Suprapubic skin (tissue), 4 donors: ENCODE measurements at regions not wholly inside any gene's neighbourhood (a gene's known extent, or its start where the extent isn't known, plus 50 kb on each side); places are given as distances from the start of the nearest gene placed in this dataset.

Experiments used
- POLR2A ChIP-seq, 2 donors: fragments of 450-650 bp; IDR thresholded peaks; one replicate each; pipeline ENCODE4 v1.6.1; 2017; ENCODE audit warnings: antibody characterized with exemption in 2 of 2, mild to moderate bottlenecking in 2 of 2, moderate library complexity in 2 of 2
- POLR2AphosphoS5 ChIP-seq, 3 donors: sonication (generic); formaldehyde crosslinking; IDR thresholded peaks; one replicate each; pipeline ENCODE4 v1.6.1; 2017; ENCODE audit warnings: antibody characterized with exemption in 3 of 3
- TF ChIP-seq, protein P1 (sequence below), 2 donors: fragments of 200-600 bp in 1 of 2; fragments of 450-650 bp in 1 of 2; sonication (generic) in 1 of 2; IDR thresholded peaks; one replicate each; pipeline ENCODE4 v1.5.1; 2016 to 2019; ENCODE audit warnings: antibody characterized with exemption in 2 of 2, mild to moderate bottlenecking in 1 of 2, moderate library complexity in 1 of 2

- TF ChIP-seq, protein P1, sequence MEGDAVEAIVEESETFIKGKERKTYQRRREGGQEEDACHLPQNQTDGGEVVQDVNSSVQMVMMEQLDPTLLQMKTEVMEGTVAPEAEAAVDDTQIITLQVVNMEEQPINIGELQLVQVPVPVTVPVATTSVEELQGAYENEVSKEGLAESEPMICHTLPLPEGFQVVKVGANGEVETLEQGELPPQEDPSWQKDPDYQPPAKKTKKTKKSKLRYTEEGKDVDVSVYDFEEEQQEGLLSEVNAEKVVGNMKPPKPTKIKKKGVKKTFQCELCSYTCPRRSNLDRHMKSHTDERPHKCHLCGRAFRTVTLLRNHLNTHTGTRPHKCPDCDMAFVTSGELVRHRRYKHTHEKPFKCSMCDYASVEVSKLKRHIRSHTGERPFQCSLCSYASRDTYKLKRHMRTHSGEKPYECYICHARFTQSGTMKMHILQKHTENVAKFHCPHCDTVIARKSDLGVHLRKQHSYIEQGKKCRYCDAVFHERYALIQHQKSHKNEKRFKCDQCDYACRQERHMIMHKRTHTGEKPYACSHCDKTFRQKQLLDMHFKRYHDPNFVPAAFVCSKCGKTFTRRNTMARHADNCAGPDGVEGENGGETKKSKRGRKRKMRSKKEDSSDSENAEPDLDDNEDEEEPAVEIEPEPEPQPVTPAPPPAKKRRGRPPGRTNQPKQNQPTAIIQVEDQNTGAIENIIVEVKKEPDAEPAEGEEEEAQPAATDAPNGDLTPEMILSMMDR (IDR thresholded peaks at IDR 0.05), result no peak
- TF ChIP-seq POLR2A (IDR thresholded peaks at IDR 0.05) (no peak), POLR2AphosphoS5 (IDR thresholded peaks at IDR 0.05) (no peak)
Measured at GRCh38 chr9:79154806-79155205, 417.0 kb upstream of the TLE4 start.
